NT2/D1 (cell line): ENCODE measurements at regions not wholly inside any gene's neighbourhood (a gene's known extent, or its start where the extent isn't known, plus 50 kb on each side); places are given as distances from the start of the nearest gene placed in this dataset.

ENCODE experiments used
- SUZ12 ChIP-seq: IDR thresholded peaks from 2 replicates; pipeline ENCODE4 v1.6.1; 2011; ENCODE audit not compliant: insufficient read length, insufficient read depth; ENCODE audit errors: extremely low read depth
- YY1 ChIP-seq: IDR thresholded peaks from 2 replicates; pipeline ENCODE4 v1.6.1; 2011; ENCODE audit not compliant: insufficient read length, insufficient read depth
- ZNF274 ChIP-seq: IDR thresholded peaks from 2 replicates; pipeline ENCODE4 v1.6.1; 2011; ENCODE audit warnings: mild to moderate bottlenecking, low read depth, low read length

DNA sequence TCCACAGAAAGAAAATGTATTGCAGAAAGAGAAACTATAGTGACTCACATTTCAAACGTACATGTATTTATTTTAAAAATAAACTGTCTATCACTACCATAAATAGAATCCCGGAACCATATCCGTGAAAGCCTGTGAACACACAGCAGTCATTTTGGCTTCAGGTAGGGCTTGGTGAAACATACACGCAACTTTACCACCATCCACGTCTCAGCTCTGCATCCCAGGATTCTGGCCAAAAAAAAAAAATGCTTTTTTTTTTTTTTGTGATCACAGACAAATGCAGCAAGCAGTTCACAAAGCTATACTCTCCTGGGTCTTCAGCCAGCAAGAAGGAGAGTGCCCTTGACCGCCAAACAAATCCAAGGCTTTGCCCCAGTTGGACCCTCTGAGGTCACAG lies 56.8 kb upstream of the OCM2 start:
- TF ChIP-seq YY1 (no peak), ZNF274 (no peak), SUZ12 (no peak)
